ENCODE measurements at regions not wholly inside any gene's neighbourhood (a gene's known extent, or its start where the extent isn't known, plus 50 kb on each side); places are given as distances from the start of the nearest gene placed in this dataset.

- CTCF ChIA-PET (ENCODE audit: partially characterized antibody), result interaction anchor here (0.6 to 1.0 kb wide), 2 partner anchors 97 to 1000 kb away, joined by 3 to 4 read pairs; no protein-coding TSS in a partner anchor
- POLR2A ChIA-PET (ENCODE audit: partially characterized antibody), result no interaction called here
- TF ChIP-seq, protein P1, sequence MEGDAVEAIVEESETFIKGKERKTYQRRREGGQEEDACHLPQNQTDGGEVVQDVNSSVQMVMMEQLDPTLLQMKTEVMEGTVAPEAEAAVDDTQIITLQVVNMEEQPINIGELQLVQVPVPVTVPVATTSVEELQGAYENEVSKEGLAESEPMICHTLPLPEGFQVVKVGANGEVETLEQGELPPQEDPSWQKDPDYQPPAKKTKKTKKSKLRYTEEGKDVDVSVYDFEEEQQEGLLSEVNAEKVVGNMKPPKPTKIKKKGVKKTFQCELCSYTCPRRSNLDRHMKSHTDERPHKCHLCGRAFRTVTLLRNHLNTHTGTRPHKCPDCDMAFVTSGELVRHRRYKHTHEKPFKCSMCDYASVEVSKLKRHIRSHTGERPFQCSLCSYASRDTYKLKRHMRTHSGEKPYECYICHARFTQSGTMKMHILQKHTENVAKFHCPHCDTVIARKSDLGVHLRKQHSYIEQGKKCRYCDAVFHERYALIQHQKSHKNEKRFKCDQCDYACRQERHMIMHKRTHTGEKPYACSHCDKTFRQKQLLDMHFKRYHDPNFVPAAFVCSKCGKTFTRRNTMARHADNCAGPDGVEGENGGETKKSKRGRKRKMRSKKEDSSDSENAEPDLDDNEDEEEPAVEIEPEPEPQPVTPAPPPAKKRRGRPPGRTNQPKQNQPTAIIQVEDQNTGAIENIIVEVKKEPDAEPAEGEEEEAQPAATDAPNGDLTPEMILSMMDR (IDR thresholded peaks at IDR 0.05; ENCODE audit: control extremely low read depth in 1 of 3, insufficient read depth in 1 of 3, low read depth in 1 of 3, low read length in 3 of 3), result no peak
- TF ChIP-seq CHD1 (IDR thresholded peaks at IDR 0.05; ENCODE audit: low read depth, low read length) (no peak), JUND (IDR thresholded peaks at IDR 0.05; ENCODE audit: low read length) (no peak), TBP (IDR thresholded peaks at IDR 0.05; ENCODE audit: low read depth, low read length) (no peak), SP4 (IDR thresholded peaks at IDR 0.05; ENCODE audit: low read length) (no peak), SRF (IDR thresholded peaks at IDR 0.05; ENCODE audit: low read depth, low read length) (no peak), KDM1A (IDR thresholded peaks at IDR 0.05; ENCODE audit: borderline replicate concordance, low read length) (no peak), ASH2L (IDR thresholded peaks at IDR 0.05; ENCODE audit: low read length) (no peak), TAF7 (optimal IDR thresholded peaks at IDR 0.05; ENCODE audit: borderline replicate concordance, low read depth, low read length) (no peak), NRF1 (IDR thresholded peaks at IDR 0.05; ENCODE audit: low read depth, low read length) (no peak), ZNF274 (IDR thresholded peaks at IDR 0.05; ENCODE audit: borderline replicate concordance, extremely low read depth, low read length) (no peak), SIRT6 (IDR thresholded peaks at IDR 0.05; ENCODE audit: low read length) (no peak)
These were observed 83.7 kb downstream of the TMEM18 start for GRCh38 chr2:593356-594026.

More at GRCh38 chr2:593356-594026, 83.7 kb downstream of the TMEM18 start:
- H4K5ac ChIP-seq (ENCODE audit: insufficient read length, low read depth, low read length), result no peak overlapping the region
- H4K20me1 ChIP-seq (replicated peaks in 1 of 2; ENCODE audit: control insufficient read depth in 1 of 2, insufficient read depth in 2 of 2, low read length in 2 of 2), result peaks cover 0 to 1% of the 10 kb centered on the region in 2 experiments
- DNase-seq (ENCODE audit: low read depth in 1 of 2, low spot score in 2 of 2) (no peak), FAIRE-seq (no peak)
- H3K4ac ChIP-seq (replicated peaks; ENCODE audit: insufficient read length, low read depth, low read length), result no peak overlapping the region
- no peaks in the 10 kb centered on the region; a peak in 1 of 4 replicates for H3K9me3 ChIP-seq (ENCODE audit: insufficient read depth in 2 of 2, low read depth in 1 of 2, low read length in 1 of 2)
- 90% methylated on average over 17 of the region's 17 CpGs; no CpG with 5 or more reads in 1 of the 2 experiments for WGBS, 2 experiments (ENCODE audit: extremely low coverage in 1 of 2, insufficient coverage in 1 of 2, insufficient read length in 1 of 2, insufficient replicate concordance in 2 of 2, low coverage in 1 of 2, low lambda C conversion rate in 2 of 2, missing lambda C conversion rate in 1 of 2)
- no peaks in the 10 kb centered on the region for H3K4me1 ChIP-seq (replicated peaks in 1 of 4; ENCODE audit: control insufficient read depth in 3 of 4, insufficient read depth in 4 of 4, low read length in 3 of 4)
- H3K4me2 ChIP-seq (ENCODE audit: insufficient read depth in 1 of 2, low read depth in 2 of 2, low read length in 2 of 2), result no peak overlapping the region
- H3K56ac ChIP-seq (replicated peaks; ENCODE audit: insufficient read length, low read depth, low read length), result no peak overlapping the region
- H4K8ac ChIP-seq (ENCODE audit: extremely low read depth, insufficient read depth, low read length), result no peak overlapping the region
- no peak overlapping the region for H3K4me3 ChIP-seq (ENCODE audit: extremely low read depth in 1 of 4, insufficient read depth in 2 of 4, low read depth in 3 of 4, low read length in 4 of 4)
- H3K23me2 ChIP-seq (ENCODE audit: low read depth, low read length), result no peaks in the 10 kb centered on the region
- H3K18ac ChIP-seq (ENCODE audit: extremely low read depth, low read length), result no peak overlapping the region
- no peak overlapping the region for H3K9ac ChIP-seq (replicated peaks in 1 of 4; ENCODE audit: extremely low read depth in 1 of 4, low read depth in 3 of 4, low read length in 3 of 4)
- H2BK5ac ChIP-seq (ENCODE audit: low read depth, low read length), result no peak overlapping the region
- no peaks in the 10 kb centered on the region for H3K79me1 ChIP-seq (ENCODE audit: low read depth, low read length)
- H2AFZ ChIP-seq (ENCODE audit: low read length), result no peak overlapping the region
- H4K91ac ChIP-seq (replicated peaks; ENCODE audit: insufficient read length, low read length), result no peak overlapping the region
- no peak overlapping the region for H3K14ac ChIP-seq (ENCODE audit: insufficient read length)
- H2BK15ac ChIP-seq (ENCODE audit: low read length), result no peak overlapping the region
- H3K23ac ChIP-seq (ENCODE audit: insufficient read length), result no peak overlapping the region
- H2BK12ac ChIP-seq (ENCODE audit: low read depth, low read length), result no peak overlapping the region
- H3K36me3 ChIP-seq (ENCODE audit: control insufficient read depth in 2 of 4, insufficient read depth in 4 of 4, low read length in 3 of 4), result no peaks in the 10 kb centered on the region
- no peaks in the 10 kb centered on the region; a peak in 1 of 7 replicates for H3K27me3 ChIP-seq (replicated peaks in 1 of 4; ENCODE audit: control insufficient read depth in 3 of 4, extremely low read depth in 1 of 4, insufficient read depth in 3 of 4, low read length in 3 of 4)
- no peak overlapping the region for H3K27ac ChIP-seq (ENCODE audit: low read depth, low read length)
- no peak overlapping the region for H2BK20ac ChIP-seq (ENCODE audit: low read length)
- H2BK120ac ChIP-seq (replicated peaks; ENCODE audit: low read depth, low read length), result no peak overlapping the region
- no peaks in the 10 kb centered on the region for H3K79me2 ChIP-seq (ENCODE audit: control insufficient read depth in 1 of 2, insufficient read depth in 2 of 2, low read length in 2 of 2)
- H2AK5ac ChIP-seq (ENCODE audit: low read depth, low read length), result no peak overlapping the region
